OCI-LY1 (cell line): ENCODE measurements at regions not wholly inside any gene's neighbourhood (a gene's known extent, or its start where the extent isn't known, plus 50 kb on each side); places are given as distances from the start of the nearest gene placed in this dataset.

Source experiments
- CTCF ChIP-seq: fragments of 200-600 bp; sonication (generic), shearing (Covaris generic); IDR thresholded peaks from 2 replicates; pipeline ENCODE4 v1.5.1; 2017; ENCODE audit warnings: mild to moderate bottlenecking, antibody characterized with exemption, low read length, moderate library complexity, mixed read lengths
- EZH2 ChIP-seq: fragments of 200-600 bp; sonication (generic), shearing (Covaris generic); IDR thresholded peaks from 2 replicates; pipeline ENCODE4 v1.8.0; 2017; ENCODE audit warnings: borderline replicate concordance, mixed run types, mild to moderate bottlenecking, antibody characterized with exemption, low read length, moderate library complexity, mixed read lengths

- no peak for TF ChIP-seq CTCF
- no peak for TF ChIP-seq EZH2
Observed at GRCh38 chr13:62799038-62799535, 1383.4 kb upstream of the PCDH20 start.
